Tibial nerve (tissue), 4 donors: ENCODE measurements at regions not wholly inside any gene's neighbourhood (a gene's known extent, or its start where the extent isn't known, plus 50 kb on each side); places are given as distances from the start of the nearest gene placed in this dataset.

ENCODE experiments used
- CTCF ChIP-seq, 5 experiments: fragments of 200-600 bp in 3 of 5; fragments of 450-650 bp in 2 of 5; sonication (generic) in 3 of 5; IDR thresholded peaks; one replicate each; pipeline ENCODE4 v1.5.1; 2016 to 2019; ENCODE audit warnings: antibody characterized with exemption in 5 of 5, mild to moderate bottlenecking in 3 of 5, moderate library complexity in 2 of 5
- EP300 ChIP-seq, 2 donors: sonication (generic); formaldehyde crosslinking; IDR thresholded peaks; one replicate each; pipeline ENCODE4 v1.6.1; 2017; ENCODE audit warnings: antibody characterized with exemption in 2 of 2, mild to moderate bottlenecking in 1 of 2
- POLR2A ChIP-seq, 2 donors: fragments of 450-650 bp; IDR thresholded peaks; one replicate each; pipeline ENCODE4 v1.6.1; 2017; ENCODE audit warnings: antibody characterized with exemption in 2 of 2, mild to moderate bottlenecking in 2 of 2, moderate library complexity in 2 of 2

GRCh38 chr10:88066876-88067275, 203.5 kb downstream of the PTEN start:
- no peak for TF ChIP-seq CTCF (IDR thresholded peaks at IDR 0.05)
- TF ChIP-seq POLR2A (IDR thresholded peaks at IDR 0.05): no peak
- TF ChIP-seq EP300 (IDR thresholded peaks at IDR 0.05): peak in 1 of 2 donors; percentile 68
